ENCODE measurements at regions not wholly inside any gene's neighbourhood (a gene's known extent, or its start where the extent isn't known, plus 50 kb on each side); places are given as distances from the start of the nearest gene placed in this dataset.

GRCh38 chr20:58014628-58015315, 213.7 kb downstream of the ANKRD60 start:
- peaks cover 31% of the 10 kb centered on the region for H3K27me3 ChIP-seq (ENCODE audit: low read depth)
- no peaks in the 10 kb centered on the region for H3K36me3 ChIP-seq
- H3K27ac ChIP-seq (replicated peaks) = no peak overlapping the region
- H3K9me3 ChIP-seq (replicated peaks) = peaks cover 10% of the 10 kb centered on the region
- H3K4me1 ChIP-seq = peaks cover 14% of the 10 kb centered on the region
- no peak for TF ChIP-seq CTCF (IDR thresholded peaks at IDR 0.05; ENCODE audit: borderline replicate concordance)
- H3K4me3 ChIP-seq = no peak overlapping the region
- no peak for DNase-seq
- intact Hi-C loops (cut with micrococcal nuclease) = no loop called here

GRCh38 chr20:58012731-58013510, 215.5 kb downstream of the ANKRD60 start:
- intact Hi-C loops (cut with micrococcal nuclease) = no loop called here
- peaks cover 6% of the 10 kb centered on the region for H3K4me1 ChIP-seq
- peaks cover 10% of the 10 kb centered on the region for H3K9me3 ChIP-seq (replicated peaks)
- H3K27me3 ChIP-seq (ENCODE audit: low read depth) = peaks cover 34% of the 10 kb centered on the region
- H3K27ac ChIP-seq (replicated peaks) = no peak overlapping the region
- no peak for TF ChIP-seq CTCF (IDR thresholded peaks at IDR 0.05; ENCODE audit: borderline replicate concordance)
- no peak overlapping the region for H3K4me3 ChIP-seq
- no peaks in the 10 kb centered on the region for H3K36me3 ChIP-seq
- DNase-seq = no peak

GRCh38 chr20:58011947-58012610, 216.4 kb downstream of the ANKRD60 start:
- Histone ChIP-seq H3K4me1 (no peaks in the 10 kb centered on the region), H3K4me3 (no peak overlapping the region), H3K36me3 (no peaks in the 10 kb centered on the region), H3K9me3 (replicated peaks) (peaks cover 10% of the 10 kb centered on the region), H3K27me3 (ENCODE audit: low read depth) (peaks cover 34% of the 10 kb centered on the region), H3K27ac (replicated peaks) (no peak overlapping the region)
- no peak for TF ChIP-seq CTCF (IDR thresholded peaks at IDR 0.05; ENCODE audit: borderline replicate concordance)
- no peak for DNase-seq
- intact Hi-C loops (cut with micrococcal nuclease) = no loop called here

- Histone ChIP-seq H3K27me3 (ENCODE audit: low read depth) (peaks cover 34% of the 10 kb centered on the region), H3K36me3 (no peaks in the 10 kb centered on the region), H3K4me1 (no peaks in the 10 kb centered on the region), H3K27ac (replicated peaks) (no peak overlapping the region), H3K9me3 (replicated peaks) (peaks cover 10% of the 10 kb centered on the region), H3K4me3 (no peak overlapping the region)
- no peak for DNase-seq
- TF ChIP-seq CTCF (IDR thresholded peaks at IDR 0.05; ENCODE audit: borderline replicate concordance) = no peak
- intact Hi-C loops (cut with micrococcal nuclease) = no loop called here
Observed at GRCh38 chr20:58011106-58011946, 217.1 kb downstream of the ANKRD60 start.

- Histone ChIP-seq H3K36me3 (no peaks in the 10 kb centered on the region), H3K4me1 (no peaks in the 10 kb centered on the region), H3K27ac (replicated peaks) (no peak overlapping the region), H3K27me3 (ENCODE audit: low read depth) (peaks cover 34% of the 10 kb centered on the region), H3K4me3 (no peak overlapping the region), H3K9me3 (replicated peaks) (peaks cover 9% of the 10 kb centered on the region)
- no peak for DNase-seq
- intact Hi-C loops (cut with micrococcal nuclease) = no loop called here
- no peak for TF ChIP-seq CTCF (IDR thresholded peaks at IDR 0.05; ENCODE audit: borderline replicate concordance)
Observed at GRCh38 chr20:58010666-58011065, 217.8 kb downstream of the ANKRD60 start.

All from left ventricle myocardium inferior (tissue), 1 donor.